DMS 273 (cell line): ENCODE measurements at regions not wholly inside any gene's neighbourhood (a gene's known extent, or its start where the extent isn't known, plus 50 kb on each side); places are given as distances from the start of the nearest gene placed in this dataset.
A peak's percentile ranks its signal among the peaks of the same experiment; 100 is the strongest.

Experiments
- DNase-seq: peaks from one replicate; lab custom pipeline; 2025; ENCODE audit not compliant: unreplicated experiment; lab: John Stamatoyannopoulos, UW

GRCh38 chr5:52392321-52392720, 395.4 kb upstream of the ITGA1 start:
- DNase-seq: peak; percentile 18

- no peak for DNase-seq
These were observed 377.9 kb upstream of the ITGA1 start for GRCh38 chr5:52409835-52410234.

- DNase-seq: no peak
These were observed 368.4 kb upstream of the ITGA1 start for GRCh38 chr5:52419357-52419756.

- no peak for DNase-seq
These were observed 360.1 kb upstream of the ITGA1 start for GRCh38 chr5:52427615-52428014.

GRCh38 chr5:52428977-52429489, 358.7 kb upstream of the ITGA1 start:
- no peak for DNase-seq

GRCh38 chr5:52441768-52442167, 345.9 kb upstream of the ITGA1 start:
- DNase-seq: no peak

- DNase-seq: no peak
These were observed 344.5 kb upstream of the ITGA1 start for GRCh38 chr5:52443187-52443586.

- no peak for DNase-seq
These were observed 339.6 kb upstream of the ITGA1 start for GRCh38 chr5:52448111-52448510.

GRCh38 chr5:52449516-52449915, 338.2 kb upstream of the ITGA1 start:
- DNase-seq: no peak

- no peak for DNase-seq
These were observed 335.6 kb upstream of the ITGA1 start for GRCh38 chr5:52452098-52452497.

- DNase-seq: no peak
These were observed 334.5 kb upstream of the ITGA1 start for GRCh38 chr5:52453176-52453575.

- no peak for DNase-seq
These were observed 331.8 kb upstream of the ITGA1 start for GRCh38 chr5:52455920-52456319.

- DNase-seq: no peak
These were observed 329.9 kb upstream of the ITGA1 start for GRCh38 chr5:52457810-52458209.

GRCh38 chr5:52466113-52466512, 321.6 kb upstream of the ITGA1 start:
- no peak for DNase-seq

GRCh38 chr5:52466749-52467520, 320.8 kb upstream of the ITGA1 start:
- no peak for DNase-seq

- DNase-seq: no peak
These were observed 318.7 kb upstream of the ITGA1 start for GRCh38 chr5:52468976-52469375.

- DNase-seq: no peak
These were observed 318.3 kb upstream of the ITGA1 start for GRCh38 chr5:52469420-52469819.

- no peak for DNase-seq
These were observed 317.9 kb upstream of the ITGA1 start for GRCh38 chr5:52469835-52470234.

GRCh38 chr5:52476346-52476745, 311.4 kb upstream of the ITGA1 start:
- no peak for DNase-seq

GRCh38 chr5:52481201-52481600, 306.5 kb upstream of the ITGA1 start:
- DNase-seq: no peak

- no peak for DNase-seq
These were observed 305.9 kb upstream of the ITGA1 start for GRCh38 chr5:52481851-52482250.

- no peak for DNase-seq
These were observed 296.5 kb upstream of the ITGA1 start for GRCh38 chr5:52491071-52491787.
